ELR (cell line): ENCODE measurements at regions not wholly inside any gene's neighbourhood (a gene's known extent, or its start where the extent isn't known, plus 50 kb on each side); places are given as distances from the start of the nearest gene placed in this dataset.

Experiments
- DNase-seq: peaks from one replicate; pipeline ENCODE4 v3.0.0-alpha.2; 2015; ENCODE audit warnings: low read depth

- DNase-seq, result no peak
These were observed 158.5 kb downstream of the HERPUD2 start for GRCh38 chr7:35536396-35536826.

GRCh38 chr7:35533902-35534301, 161.0 kb downstream of the HERPUD2 start:
- DNase-seq, result no peak

- DNase-seq, result no peak
These were observed 164.5 kb downstream of the HERPUD2 start for GRCh38 chr7:35530124-35531109.

- DNase-seq, result no peak
These were observed 165.2 kb downstream of the HERPUD2 start for GRCh38 chr7:35529713-35530112.

- no peak for DNase-seq
These were observed 166.5 kb downstream of the HERPUD2 start for GRCh38 chr7:35528381-35528977.

GRCh38 chr7:35526645-35527044, 168.3 kb downstream of the HERPUD2 start:
- no peak for DNase-seq

GRCh38 chr7:35524112-35524804, 170.7 kb downstream of the HERPUD2 start:
- no peak for DNase-seq

- no peak for DNase-seq
These were observed 171.6 kb downstream of the HERPUD2 start for GRCh38 chr7:35523292-35523691.

- DNase-seq, result no peak
These were observed 172.2 kb downstream of the HERPUD2 start for GRCh38 chr7:35522697-35523096.

- DNase-seq, result no peak
These were observed 173.0 kb downstream of the HERPUD2 start for GRCh38 chr7:35521941-35522340.

GRCh38 chr7:35520810-35521625, 173.9 kb downstream of the HERPUD2 start:
- DNase-seq, result no peak

GRCh38 chr7:35519971-35520809, 174.7 kb downstream of the HERPUD2 start:
- DNase-seq, result peak; percentile 78

- DNase-seq, result no peak
These were observed 176.2 kb downstream of the HERPUD2 start for GRCh38 chr7:35518767-35519166.

- DNase-seq, result no peak
These were observed 178.4 kb downstream of the HERPUD2 start for GRCh38 chr7:35516498-35516897.

GRCh38 chr7:35513828-35514227, 181.1 kb downstream of the HERPUD2 start:
- peak; percentile 21 for DNase-seq

GRCh38 chr7:35513195-35513594, 181.7 kb downstream of the HERPUD2 start:
- DNase-seq, result no peak

GRCh38 chr7:35512716-35513115, 182.2 kb downstream of the HERPUD2 start:
- DNase-seq, result no peak

- DNase-seq, result peak; percentile 28
These were observed 186.1 kb downstream of the HERPUD2 start for GRCh38 chr7:35508623-35509400.

GRCh38 chr7:35505066-35505465, 189.9 kb downstream of the HERPUD2 start:
- DNase-seq, result no peak

GRCh38 chr7:35504365-35504764, 190.6 kb downstream of the HERPUD2 start:
- no peak for DNase-seq
